Hepatocyte (in vitro differentiated cells): ENCODE measurements at regions not wholly inside any gene's neighbourhood (a gene's known extent, or its start where the extent isn't known, plus 50 kb on each side); places are given as distances from the start of the nearest gene placed in this dataset.

Experiments used
- DNase-seq: peaks from one replicate; pipeline ENCODE4 v3.0.0-alpha.2; 2016; ENCODE audit warnings: low spot score
- H2AFZ ChIP-seq: fragments of 200-600 bp; sonication (generic); 2 replicates; pipeline ENCODE4 v1.6.0; 2016; ENCODE audit warnings: antibody characterized with exemption, mild to moderate bottlenecking
- H3K27ac ChIP-seq: fragments of 200-600 bp; sonication (generic); 2 replicates; pipeline ENCODE4 v1.5.1; 2016; ENCODE audit warnings: mild to moderate bottlenecking
- H3K27me3 ChIP-seq: fragments of 200-600 bp; sonication (generic); 2 replicates; pipeline ENCODE4 v1.6.1; 2016
- H3K36me3 ChIP-seq: fragments of 200-600 bp; sonication (generic); replicated peaks from 2 replicates; pipeline ENCODE4 v1.5.1; 2016; ENCODE audit warnings: low read depth; ENCODE audit not compliant: insufficient read depth
- H3K4me1 ChIP-seq: fragments of 200-600 bp; sonication (generic); 2 replicates; pipeline ENCODE4 v1.5.1; 2016; ENCODE audit warnings: mild to moderate bottlenecking, moderate library complexity; ENCODE audit not compliant: insufficient read depth
- H3K4me2 ChIP-seq: fragments of 200-600 bp; sonication (generic); 2 replicates; pipeline ENCODE4 v1.6.0; 2016
- H3K4me3 ChIP-seq: fragments of 200-600 bp; sonication (generic); 2 replicates; pipeline ENCODE4 v1.5.1; 2016; ENCODE audit warnings: mild to moderate bottlenecking
- H3K79me2 ChIP-seq: fragments of 200-600 bp; sonication (generic); 2 replicates; pipeline ENCODE4 v1.6.0; 2017; ENCODE audit warnings: mild to moderate bottlenecking
- H3K9me2 ChIP-seq: fragments of 200-600 bp; sonication (generic); replicated peaks from 2 replicates; pipeline ENCODE4 v1.6.0; 2017; ENCODE audit warnings: mild to moderate bottlenecking; ENCODE audit not compliant: insufficient read depth
- H3K9me3 ChIP-seq: fragments of 200-600 bp; sonication (generic); 2 replicates; pipeline ENCODE4 v1.5.1; 2016; ENCODE audit warnings: low read depth, mild to moderate bottlenecking
- H4K20me1 ChIP-seq: fragments of 200-600 bp; sonication (generic); 2 replicates; pipeline ENCODE4 v1.6.0; 2016; ENCODE audit warnings: mild to moderate bottlenecking; ENCODE audit not compliant: insufficient read depth, poor library complexity, severe bottlenecking
- CTCF ChIP-seq: fragments of 200-600 bp; sonication (generic); IDR thresholded peaks from 2 replicates; pipeline ENCODE4 v1.5.1; 2016; ENCODE audit warnings: antibody characterized with exemption, mild to moderate bottlenecking; ENCODE audit not compliant: poor library complexity
- EZH2 ChIP-seq: fragments of 200-600 bp; sonication (generic); IDR thresholded peaks from 2 replicates; pipeline ENCODE4 v1.6.1; 2016; ENCODE audit warnings: antibody characterized with exemption, mild to moderate bottlenecking, borderline replicate concordance
- EZH2phosphoT487 ChIP-seq: fragments of 200-600 bp; sonication (generic); IDR thresholded peaks from one replicate; pipeline ENCODE4 v1.6.1; 2018; ENCODE audit warnings: antibody characterized with exemption, mild to moderate bottlenecking, low read depth, moderate library complexity; ENCODE audit not compliant: unreplicated experiment, severe bottlenecking
- WGBS: methylation state at CpG from one replicate; pipeline ENCODE4 v1.1.6; 2016; ENCODE audit warnings: low lambda C conversion rate; ENCODE audit errors: missing lambda C conversion rate; 5-methylcytosine and 5-hydroxymethylcytosine counted together

- WGBS, result 88% methylated on average over 1 of the region's 1 CpG
- no peak overlapping the region for H3K27ac ChIP-seq
- no peak for DNase-seq
Measured at GRCh38 chr3:182058488-182058887, 346.8 kb downstream of the SOX2 start.

GRCh38 chr3:182063742-182064141 is 352.0 kb downstream of the SOX2 start:
- DNase-seq, result no peak
- H3K27me3 ChIP-seq, result no peaks in the 10 kb centered on the region
- no peaks in the 10 kb centered on the region for H3K36me3 ChIP-seq
- H3K4me2 ChIP-seq, result no peak overlapping the region
- H3K4me3 ChIP-seq, result no peak overlapping the region
- no peaks in the 10 kb centered on the region for H3K9me3 ChIP-seq
- 85% methylated on average over 1 of the region's 1 CpG for WGBS
- no peaks in the 10 kb centered on the region for H3K79me2 ChIP-seq
- H3K9me2 ChIP-seq, result no peaks in the 10 kb centered on the region
- TF ChIP-seq EZH2phosphoT487 (no peak), CTCF (no peak), EZH2 (no peak)
- no peak overlapping the region for H2AFZ ChIP-seq
- no peaks in the 10 kb centered on the region for H3K4me1 ChIP-seq
- H3K27ac ChIP-seq, result no peak overlapping the region
- no peaks in the 10 kb centered on the region for H4K20me1 ChIP-seq

More at GRCh38 chr3:182058488-182058887, 346.8 kb downstream of the SOX2 start:
- Histone ChIP-seq H2AFZ (no peak overlapping the region), H3K4me2 (no peak overlapping the region), H3K9me3 (no peaks in the 10 kb centered on the region), H3K4me3 (no peak overlapping the region), H3K36me3 (no peaks in the 10 kb centered on the region), H3K9me2 (no peaks in the 10 kb centered on the region), H3K27me3 (no peaks in the 10 kb centered on the region), H3K79me2 (no peaks in the 10 kb centered on the region), H3K4me1 (no peaks in the 10 kb centered on the region), H4K20me1 (no peaks in the 10 kb centered on the region)
- no peak for TF ChIP-seq CTCF
- no peak for TF ChIP-seq EZH2
- no peak for TF ChIP-seq EZH2phosphoT487

GRCh38 chr3:182067423-182067822 is 355.7 kb downstream of the SOX2 start:
- WGBS, result 92% methylated on average over 4 of the region's 4 CpGs
- no peaks in the 10 kb centered on the region for H3K4me1 ChIP-seq
- no peaks in the 10 kb centered on the region for H3K9me3 ChIP-seq
- H3K79me2 ChIP-seq, result no peaks in the 10 kb centered on the region
- no peaks in the 10 kb centered on the region for H3K36me3 ChIP-seq
- DNase-seq, result no peak
- H3K4me2 ChIP-seq, result no peak overlapping the region
- H3K4me3 ChIP-seq, result no peak overlapping the region
- no peaks in the 10 kb centered on the region for H3K27me3 ChIP-seq
- no peak overlapping the region for H3K27ac ChIP-seq
- no peaks in the 10 kb centered on the region for H4K20me1 ChIP-seq
- TF ChIP-seq EZH2phosphoT487 (no peak), EZH2 (no peak), CTCF (no peak)
- H2AFZ ChIP-seq, result no peak overlapping the region
- H3K9me2 ChIP-seq, result no peaks in the 10 kb centered on the region

- Histone ChIP-seq H3K4me2 (no peak overlapping the region), H3K27ac (no peak overlapping the region), H3K9me3 (no peaks in the 10 kb centered on the region), H3K4me1 (no peaks in the 10 kb centered on the region), H3K9me2 (no peaks in the 10 kb centered on the region), H2AFZ (no peak overlapping the region), H3K27me3 (no peaks in the 10 kb centered on the region), H3K4me3 (no peak overlapping the region), H3K36me3 (no peaks in the 10 kb centered on the region), H3K79me2 (no peaks in the 10 kb centered on the region), H4K20me1 (no peaks in the 10 kb centered on the region)
- peak; percentile 20 for DNase-seq
- TF ChIP-seq EZH2phosphoT487, result no peak
- no peak for TF ChIP-seq CTCF
- WGBS, result 52% methylated on average over 3 of the region's 3 CpGs
Measured at GRCh38 chr3:182078316-182078715, 366.6 kb downstream of the SOX2 start.
